ENCODE measurements at regions not wholly inside any gene's neighbourhood (a gene's known extent, or its start where the extent isn't known, plus 50 kb on each side); places are given as distances from the start of the nearest gene placed in this dataset.
A peak's percentile ranks its signal among the peaks of the same experiment; 100 is the strongest.

GRCh38 chr4:166293556-166293955 is 420.5 kb downstream of the TLL1 start:
- TF ChIP-seq CTCF (IDR thresholded peaks at IDR 0.05; ENCODE audit: low read depth, low read length): no peak
- DNase-seq (ENCODE audit: low read depth, low spot score): no peak
- H3K4me3 ChIP-seq (ENCODE audit: low read depth, low read length): no peak overlapping the region
- in situ Hi-C loops (cut with HindIII; ENCODE audit: low sequenced_read_pairs): no loop called here

GRCh38 chr4:166301266-166301665 is 428.2 kb downstream of the TLL1 start:
- H3K4me3 ChIP-seq (ENCODE audit: low read depth, low read length): no peak overlapping the region
- peak; percentile 61 for DNase-seq (ENCODE audit: low read depth, low spot score)
- in situ Hi-C loops (cut with HindIII; ENCODE audit: low sequenced_read_pairs): no loop called here
- no peak for TF ChIP-seq CTCF (IDR thresholded peaks at IDR 0.05; ENCODE audit: low read depth, low read length)

- in situ Hi-C loops (cut with HindIII; ENCODE audit: low sequenced_read_pairs): no loop called here
- DNase-seq (ENCODE audit: low read depth, low spot score): no peak
- H3K4me3 ChIP-seq (ENCODE audit: low read depth, low read length): no peak overlapping the region
- no peak for TF ChIP-seq CTCF (IDR thresholded peaks at IDR 0.05; ENCODE audit: low read depth, low read length)
Measured at GRCh38 chr4:166308647-166309046, 435.6 kb downstream of the TLL1 start.

GRCh38 chr4:166309286-166309685 is 436.2 kb downstream of the TLL1 start:
- in situ Hi-C loops (cut with HindIII; ENCODE audit: low sequenced_read_pairs): no loop called here

GRCh38 chr4:166311169-166311568 is 438.1 kb downstream of the TLL1 start:
- in situ Hi-C loops (cut with HindIII; ENCODE audit: low sequenced_read_pairs): no loop called here
- no peak for DNase-seq (ENCODE audit: low read depth, low spot score)
- no peak for TF ChIP-seq CTCF (IDR thresholded peaks at IDR 0.05; ENCODE audit: low read depth, low read length)
- H3K4me3 ChIP-seq (ENCODE audit: low read depth, low read length): no peak overlapping the region

More at GRCh38 chr4:166309286-166309685, 436.2 kb downstream of the TLL1 start:
- no peak for TF ChIP-seq CTCF (IDR thresholded peaks at IDR 0.05; ENCODE audit: low read depth, low read length)
- DNase-seq (ENCODE audit: low read depth, low spot score): peak; percentile 39
- no peak overlapping the region for H3K4me3 ChIP-seq (ENCODE audit: low read depth, low read length)

GRCh38 chr4:166312166-166312565 is 439.1 kb downstream of the TLL1 start:
- H3K4me3 ChIP-seq (ENCODE audit: low read depth, low read length): no peak overlapping the region
- TF ChIP-seq CTCF (IDR thresholded peaks at IDR 0.05; ENCODE audit: low read depth, low read length): no peak
- DNase-seq (ENCODE audit: low read depth, low spot score): peak; percentile 17
- in situ Hi-C loops (cut with HindIII; ENCODE audit: low sequenced_read_pairs): no loop called here

- TF ChIP-seq CTCF (IDR thresholded peaks at IDR 0.05; ENCODE audit: low read depth, low read length): no peak
- H3K4me3 ChIP-seq (ENCODE audit: low read depth, low read length): no peak overlapping the region
- in situ Hi-C loops (cut with HindIII; ENCODE audit: low sequenced_read_pairs): no loop called here
- DNase-seq (ENCODE audit: low read depth, low spot score): no peak
Measured at GRCh38 chr4:166314902-166315301, 441.9 kb downstream of the TLL1 start.
